NB4 (cell line): ENCODE measurements at regions not wholly inside any gene's neighbourhood (a gene's known extent, or its start where the extent isn't known, plus 50 kb on each side); places are given as distances from the start of the nearest gene placed in this dataset.

Experiments used
- CTCF ChIP-seq: IDR thresholded peaks from one replicate; pipeline ENCODE4 v1.5.1; 2012; ENCODE audit warnings: low read depth, low read length
- MAX ChIP-seq: IDR thresholded peaks from 2 replicates; pipeline ENCODE4 v1.6.1; 2011; ENCODE audit warnings: low read depth, low read length
- MYC ChIP-seq: IDR thresholded peaks from 2 replicates; pipeline ENCODE4 v1.6.1; 2011; ENCODE audit warnings: low read depth, low read length
- POLR2A ChIP-seq: IDR thresholded peaks from 2 replicates; pipeline ENCODE4 v1.6.1; 2011; ENCODE audit warnings: mild to moderate bottlenecking; ENCODE audit not compliant: insufficient read length; ENCODE audit errors: extremely low read depth

GRCh38 chr20:24109008-24109407 lies 120.4 kb upstream of the GGTLC1 start:
- no peak for TF ChIP-seq CTCF
- TF ChIP-seq POLR2A, result no peak
- no peak for TF ChIP-seq MAX
- TF ChIP-seq MYC, result no peak
